ENCODE measurements at regions not wholly inside any gene's neighbourhood (a gene's known extent, or its start where the extent isn't known, plus 50 kb on each side); places are given as distances from the start of the nearest gene placed in this dataset.

GRCh38 chr2:16216558-16216945, 276.2 kb downstream of the MYCN start:
- TF ChIP-seq, protein P1, sequence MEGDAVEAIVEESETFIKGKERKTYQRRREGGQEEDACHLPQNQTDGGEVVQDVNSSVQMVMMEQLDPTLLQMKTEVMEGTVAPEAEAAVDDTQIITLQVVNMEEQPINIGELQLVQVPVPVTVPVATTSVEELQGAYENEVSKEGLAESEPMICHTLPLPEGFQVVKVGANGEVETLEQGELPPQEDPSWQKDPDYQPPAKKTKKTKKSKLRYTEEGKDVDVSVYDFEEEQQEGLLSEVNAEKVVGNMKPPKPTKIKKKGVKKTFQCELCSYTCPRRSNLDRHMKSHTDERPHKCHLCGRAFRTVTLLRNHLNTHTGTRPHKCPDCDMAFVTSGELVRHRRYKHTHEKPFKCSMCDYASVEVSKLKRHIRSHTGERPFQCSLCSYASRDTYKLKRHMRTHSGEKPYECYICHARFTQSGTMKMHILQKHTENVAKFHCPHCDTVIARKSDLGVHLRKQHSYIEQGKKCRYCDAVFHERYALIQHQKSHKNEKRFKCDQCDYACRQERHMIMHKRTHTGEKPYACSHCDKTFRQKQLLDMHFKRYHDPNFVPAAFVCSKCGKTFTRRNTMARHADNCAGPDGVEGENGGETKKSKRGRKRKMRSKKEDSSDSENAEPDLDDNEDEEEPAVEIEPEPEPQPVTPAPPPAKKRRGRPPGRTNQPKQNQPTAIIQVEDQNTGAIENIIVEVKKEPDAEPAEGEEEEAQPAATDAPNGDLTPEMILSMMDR (IDR thresholded peaks at IDR 0.05; ENCODE audit: poor library complexity, severe bottlenecking) = no peak
- TF ChIP-seq POLR2AphosphoS5 (IDR thresholded peaks at IDR 0.05) (peak; percentile 52), SMC3 (conservative IDR thresholded peaks at IDR 0.05; ENCODE audit: poor library complexity) (no peak), EZH2 (IDR thresholded peaks at IDR 0.05; ENCODE audit: borderline replicate concordance, insufficient read depth, low read length, poor library complexity, severe bottlenecking) (no peak), TAF1 (IDR thresholded peaks at IDR 0.05; ENCODE audit: low read depth) (no peak), RAD21 (conservative IDR thresholded peaks at IDR 0.05) (peak; percentile 26), EP300 (conservative IDR thresholded peaks at IDR 0.05; ENCODE audit: poor library complexity, severe bottlenecking) (peak; percentile 15)
